HG03103 (cell line): ENCODE measurements at regions not wholly inside any gene's neighbourhood (a gene's known extent, or its start where the extent isn't known, plus 50 kb on each side); places are given as distances from the start of the nearest gene placed in this dataset.
"Not testable (repeated sequence)": the region's sequence is repeated elsewhere in the genome, so short reads cannot be mapped to it uniquely, and the experiment has no call there.

Experiments used
- ATAC-seq: cut with Tn5 transposase; IDR thresholded peaks from one replicate; pipeline ENCODE4 v1.9.1; 2021; ENCODE audit warnings: low read depth; ENCODE audit not compliant: unreplicated experiment

DNA sequence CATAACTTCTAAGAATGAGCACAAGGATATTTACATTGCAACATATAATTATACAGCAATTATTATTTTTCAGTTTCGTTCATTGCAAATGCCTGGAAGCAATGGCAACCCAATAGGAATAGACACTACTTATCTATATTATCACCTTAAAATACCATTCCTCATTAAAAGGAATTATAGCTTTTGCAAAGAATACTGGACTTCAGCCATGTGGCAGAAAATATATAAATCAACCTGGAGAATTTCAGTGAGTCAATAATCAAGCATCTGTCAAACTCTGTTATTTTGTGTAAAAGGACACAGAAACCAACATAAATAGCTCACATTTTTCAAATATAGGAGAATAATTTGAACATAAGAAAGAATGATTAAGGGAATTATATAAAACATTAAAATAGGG lies 96.1 kb upstream of the SEMA3C start:
- no peak for ATAC-seq

DNA sequence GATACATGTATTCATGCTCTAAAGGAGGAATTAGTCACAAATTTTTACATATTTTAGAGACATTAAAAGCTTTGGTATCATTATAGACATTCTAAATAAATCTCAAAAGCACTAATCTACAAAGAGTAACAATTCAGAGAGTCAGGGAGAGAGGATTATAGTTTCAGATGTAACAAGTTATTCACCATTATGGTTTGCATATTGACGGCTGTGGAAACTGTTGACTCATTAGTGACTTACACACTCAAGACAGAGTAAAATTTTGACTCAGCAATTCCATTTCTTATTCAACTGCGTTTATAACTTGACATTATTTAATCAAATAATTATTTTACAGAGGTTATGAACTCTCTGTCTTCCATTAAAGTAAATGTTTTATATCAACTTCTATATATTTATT lies 95.4 kb upstream of the SEMA3C start:
- ATAC-seq = no peak

DNA sequence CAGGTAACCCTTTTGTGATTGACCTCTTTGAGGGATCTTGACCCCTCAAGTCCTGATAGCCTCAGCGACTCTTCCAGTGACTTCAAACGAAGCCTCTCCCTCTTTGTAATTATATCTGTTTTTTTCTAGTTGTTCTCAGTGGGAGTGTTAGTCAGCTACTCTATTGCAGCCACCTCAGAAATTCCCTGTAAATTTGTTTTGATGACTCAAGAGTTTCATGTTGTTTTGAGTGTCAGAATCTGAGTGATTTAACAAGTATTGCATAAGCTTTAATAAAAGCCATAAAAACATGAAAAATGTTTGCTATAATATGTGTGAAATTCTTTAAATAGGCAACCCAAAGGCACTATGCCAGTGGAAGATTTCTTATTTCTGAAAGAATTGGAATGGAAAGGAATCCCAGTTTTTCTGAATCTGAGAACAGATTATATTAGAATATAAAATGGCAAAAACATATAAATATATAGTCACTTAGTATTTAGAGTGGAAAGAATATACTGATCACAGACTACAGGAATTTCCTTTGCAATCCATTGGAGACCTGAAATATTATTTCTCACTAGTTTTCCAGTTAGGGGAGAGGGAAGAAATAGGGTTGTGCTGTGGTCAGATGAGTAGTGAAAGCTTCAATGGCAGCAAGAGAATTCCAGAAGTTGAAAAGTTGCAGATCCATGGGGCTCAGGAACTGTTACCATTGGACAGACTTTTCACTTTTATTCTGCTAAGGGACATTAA lies 94.4 kb upstream of the SEMA3C start:
- ATAC-seq = no peak

DNA sequence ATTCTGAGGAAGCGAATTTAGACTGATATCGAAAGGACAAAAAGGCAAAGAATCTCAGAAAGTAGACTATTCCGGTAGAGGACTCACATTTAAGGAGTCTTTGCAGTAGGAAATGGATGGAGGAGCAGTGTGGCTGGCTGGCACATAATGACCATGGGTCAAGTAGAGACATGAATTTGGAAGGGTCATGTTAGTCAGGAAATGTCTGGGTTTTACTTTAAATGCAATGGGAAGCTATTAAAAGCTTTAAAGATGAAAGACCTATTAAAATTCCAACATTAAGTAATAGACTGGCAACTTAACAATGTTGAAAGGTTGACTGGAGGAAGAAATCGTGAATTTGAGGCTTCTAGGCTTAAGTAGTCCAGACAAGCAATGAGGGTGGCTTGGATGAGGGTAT lies 90.0 kb upstream of the SEMA3C start:
- ATAC-seq = no peak

DNA sequence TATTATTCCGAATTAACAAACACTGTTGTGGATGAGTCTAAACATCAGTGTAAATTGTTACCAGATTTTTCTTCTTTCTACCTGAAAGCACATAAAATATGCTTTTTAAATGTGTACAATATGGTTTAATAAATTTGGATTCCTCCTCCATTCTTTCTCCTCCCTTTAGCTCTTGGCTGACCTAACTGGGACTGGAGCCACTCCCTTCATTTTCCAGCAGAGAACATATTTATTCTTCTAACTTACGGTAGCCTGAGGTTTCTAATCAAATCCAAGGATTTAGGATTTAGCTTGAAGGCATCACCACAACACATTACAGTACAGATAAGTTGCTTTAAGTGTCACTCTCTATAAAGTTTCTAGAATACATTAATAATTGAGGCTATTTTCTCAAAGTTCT lies 88.2 kb upstream of the SEMA3C start:
- no peak for ATAC-seq

DNA sequence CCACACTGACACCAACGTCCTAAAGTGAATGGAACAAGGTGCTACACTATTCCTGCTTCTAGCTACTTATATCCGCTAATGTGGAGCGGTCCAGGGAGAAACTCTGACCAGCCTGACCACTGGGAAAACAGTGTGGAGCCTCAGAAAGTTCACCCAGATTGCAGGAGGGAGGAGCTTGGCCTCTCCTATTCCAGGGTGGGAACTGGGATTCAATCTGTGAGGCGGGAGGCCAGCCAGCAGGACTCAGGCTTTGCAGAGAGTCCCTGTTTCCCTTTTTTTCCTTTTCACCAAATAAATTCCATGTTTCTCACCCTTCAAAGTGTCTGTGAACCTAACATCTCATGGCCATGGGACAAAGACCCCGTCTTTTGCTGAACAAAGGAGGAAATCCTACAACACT lies 86.4 kb upstream of the SEMA3C start:
- no peak for ATAC-seq

DNA sequence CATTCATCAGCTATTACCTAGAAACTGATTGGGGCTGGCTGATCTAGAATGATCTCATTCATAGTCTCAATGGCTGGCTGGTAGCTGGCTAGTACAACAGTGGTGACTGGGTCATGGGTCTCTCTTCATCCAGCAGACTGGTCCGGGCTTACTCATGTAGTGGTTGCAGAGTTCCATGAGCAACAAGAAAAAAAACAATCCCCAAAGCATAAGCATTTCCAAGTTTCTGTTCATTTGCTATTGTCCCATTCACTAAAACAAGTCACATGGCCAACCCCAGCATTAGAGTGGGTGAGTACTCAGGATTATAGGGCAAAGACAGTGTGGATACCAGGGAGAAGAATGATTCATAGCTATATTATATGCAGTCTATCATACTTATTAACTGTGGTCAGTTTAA lies 85.2 kb upstream of the SEMA3C start:
- no peak for ATAC-seq

DNA sequence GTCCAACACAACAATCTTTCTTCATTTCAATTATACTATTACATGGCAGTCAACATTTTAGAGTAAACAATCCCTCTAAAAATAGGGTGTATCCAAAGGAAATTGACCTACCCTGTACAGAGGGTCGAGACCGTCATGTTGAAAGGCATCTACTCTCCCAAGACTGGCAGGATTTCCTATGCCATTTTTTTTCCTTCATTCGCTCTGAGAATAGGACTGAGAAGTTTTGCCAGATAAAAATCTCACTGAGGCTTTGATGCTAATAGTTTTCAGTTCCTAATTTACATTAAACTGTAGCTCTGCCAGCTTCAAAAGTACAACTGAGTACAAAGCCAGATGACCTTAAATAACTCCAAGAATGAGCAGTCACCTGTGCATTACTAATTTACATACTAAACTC lies 84.5 kb upstream of the SEMA3C start:
- ATAC-seq = no peak

DNA sequence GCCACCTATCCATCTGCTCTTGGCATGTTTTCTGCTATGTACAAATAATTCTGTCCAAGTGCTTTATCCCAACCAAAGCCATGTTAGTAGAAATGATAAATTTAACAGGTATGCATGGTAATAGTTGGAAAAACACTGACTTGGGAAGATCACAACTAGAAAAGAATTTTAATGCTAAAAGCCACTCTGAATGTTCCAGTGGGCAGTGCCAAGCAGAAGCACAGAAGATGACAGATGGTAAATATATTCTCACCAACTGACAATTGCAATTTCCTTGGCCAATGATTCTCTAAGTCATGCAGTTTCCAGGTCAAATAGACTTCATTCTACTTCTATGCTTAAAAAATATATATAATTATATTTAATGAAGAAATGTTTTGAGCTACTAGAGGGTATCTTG lies 83.6 kb upstream of the SEMA3C start:
- no peak for ATAC-seq

DNA sequence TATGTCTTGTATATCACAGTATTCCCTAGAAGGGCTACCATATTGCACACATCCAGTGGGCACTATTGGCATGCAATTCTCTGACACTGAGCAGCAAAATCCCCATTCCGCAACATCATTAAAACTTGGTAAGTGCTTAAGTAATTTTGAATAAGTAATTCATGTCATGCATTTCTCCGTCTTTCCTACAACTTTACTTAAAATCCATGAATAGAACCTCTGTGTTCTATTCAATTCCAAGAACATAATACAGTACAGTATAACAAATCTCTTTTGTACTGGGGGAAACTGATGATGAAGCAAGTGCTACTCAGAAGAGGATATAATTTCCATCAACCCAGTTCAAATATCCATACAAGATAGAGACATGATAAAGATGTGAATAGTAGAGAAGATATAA lies 80.9 kb upstream of the SEMA3C start:
- ATAC-seq = no peak

DNA sequence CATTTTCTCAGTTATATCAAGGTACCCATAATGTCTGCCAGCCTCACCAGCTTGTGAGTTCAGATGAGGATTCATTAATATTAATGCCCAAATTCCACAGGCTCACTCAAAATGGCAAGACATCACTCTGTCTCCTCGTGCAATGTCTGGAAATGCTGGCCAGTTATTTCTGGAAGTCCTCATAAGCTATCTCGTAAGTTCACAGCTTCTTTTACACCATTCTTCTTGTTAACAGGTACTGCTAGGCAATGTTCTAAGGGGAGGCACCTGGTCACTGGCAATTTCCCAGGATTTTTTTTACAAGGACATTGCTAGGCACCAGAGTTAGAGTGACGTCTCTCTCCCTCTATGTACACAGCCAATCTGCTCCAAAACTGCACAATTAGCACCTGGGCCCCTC lies 80.2 kb upstream of the SEMA3C start:
- ATAC-seq = no peak

DNA sequence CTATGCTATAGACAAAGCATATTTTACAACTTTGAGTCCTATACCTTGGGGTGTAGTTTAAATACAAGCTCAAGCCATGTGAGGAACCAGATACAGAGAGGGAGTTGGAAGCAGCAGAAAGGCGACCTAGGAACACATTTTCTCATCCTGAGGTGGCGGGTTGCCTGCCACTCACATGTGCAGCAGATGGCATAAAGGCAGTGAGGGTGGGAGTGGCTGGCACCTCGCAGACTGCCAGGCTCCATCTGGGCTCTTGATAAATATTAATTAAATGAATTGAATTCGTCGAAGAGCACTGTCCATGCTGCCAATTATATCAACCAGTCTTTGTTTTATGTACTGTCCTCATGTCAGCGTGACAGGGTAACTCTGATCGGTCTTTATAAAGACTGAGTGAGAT lies 79.0 kb upstream of the SEMA3C start:
- ATAC-seq = no peak

DNA sequence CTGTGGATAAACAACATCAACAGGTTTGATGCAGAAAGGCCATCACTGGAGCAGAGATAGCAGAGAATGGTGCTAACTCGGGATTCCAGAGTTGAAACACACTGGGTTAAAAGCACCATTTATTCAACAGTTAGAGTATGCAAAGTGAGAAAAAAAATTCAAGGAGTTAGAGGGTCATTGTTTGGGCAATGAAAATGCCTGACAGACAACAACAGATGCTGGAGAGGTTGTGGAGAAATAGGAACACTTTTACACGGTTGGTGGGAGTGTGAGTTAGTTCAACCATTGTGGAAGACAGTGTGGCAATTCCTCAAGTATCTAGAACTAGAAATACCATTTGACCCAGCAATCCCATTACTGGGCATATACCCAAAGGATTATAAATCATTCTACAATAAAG lies 77.4 kb upstream of the SEMA3C start:
- not testable (repeated sequence) for ATAC-seq

DNA sequence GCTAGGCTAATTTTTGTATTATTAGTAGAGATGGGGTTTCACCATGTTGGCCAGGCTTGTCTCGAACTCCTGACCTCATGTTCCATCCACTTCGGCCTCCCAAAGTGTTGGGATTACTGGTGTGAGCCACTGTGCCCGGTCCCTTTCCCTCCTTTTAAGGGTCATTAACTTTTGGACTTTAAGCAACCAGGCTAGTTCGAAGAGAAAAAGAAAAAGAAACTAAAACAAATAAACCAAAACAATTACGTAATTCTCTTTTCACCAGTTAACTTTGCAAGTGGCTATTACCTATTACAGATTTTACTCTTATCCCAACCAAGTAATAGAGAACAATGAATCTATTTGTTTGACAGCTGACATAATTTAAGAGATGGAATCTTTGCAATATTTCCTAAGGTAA lies 72.8 kb upstream of the SEMA3C start:
- ATAC-seq = no peak

DNA sequence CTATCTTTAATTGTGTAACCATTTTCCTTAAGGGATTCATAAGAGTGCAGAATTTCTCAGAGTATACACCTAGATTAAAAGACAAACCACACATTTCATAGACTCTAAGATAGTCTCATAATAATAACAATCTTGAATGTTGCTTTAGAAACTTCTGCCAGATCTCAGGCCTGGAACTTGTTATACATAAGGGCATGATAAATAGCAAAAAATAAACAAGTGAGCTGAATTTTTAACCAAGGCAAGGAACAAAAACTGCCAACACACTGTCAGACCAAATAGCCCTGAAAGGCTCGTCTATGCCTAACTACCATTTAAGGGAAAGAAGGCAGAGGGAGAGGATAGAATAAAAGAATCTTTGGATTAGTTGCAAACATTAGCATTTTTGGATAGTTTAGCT lies 65.8 kb upstream of the SEMA3C start:
- no peak for ATAC-seq

DNA sequence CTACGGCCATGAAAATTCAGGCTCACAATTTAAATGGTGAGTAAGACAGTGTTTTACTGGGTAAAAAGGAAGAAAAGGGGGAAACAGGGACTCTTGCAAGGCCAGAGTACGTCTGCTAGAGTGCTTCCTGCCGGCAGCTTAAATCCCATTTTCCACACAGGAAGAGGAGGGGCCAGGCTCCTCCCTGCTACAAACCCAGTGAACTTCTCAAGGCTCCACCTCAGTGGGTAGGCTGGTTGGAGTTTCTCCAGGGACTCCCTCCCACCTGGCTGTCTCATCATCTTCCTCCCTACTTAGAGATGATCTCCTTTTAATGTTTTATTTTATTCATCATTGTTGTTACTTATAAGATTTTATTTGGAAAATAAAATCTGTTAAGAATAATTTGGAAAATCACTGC lies 62.6 kb upstream of the SEMA3C start:
- ATAC-seq = no peak

DNA sequence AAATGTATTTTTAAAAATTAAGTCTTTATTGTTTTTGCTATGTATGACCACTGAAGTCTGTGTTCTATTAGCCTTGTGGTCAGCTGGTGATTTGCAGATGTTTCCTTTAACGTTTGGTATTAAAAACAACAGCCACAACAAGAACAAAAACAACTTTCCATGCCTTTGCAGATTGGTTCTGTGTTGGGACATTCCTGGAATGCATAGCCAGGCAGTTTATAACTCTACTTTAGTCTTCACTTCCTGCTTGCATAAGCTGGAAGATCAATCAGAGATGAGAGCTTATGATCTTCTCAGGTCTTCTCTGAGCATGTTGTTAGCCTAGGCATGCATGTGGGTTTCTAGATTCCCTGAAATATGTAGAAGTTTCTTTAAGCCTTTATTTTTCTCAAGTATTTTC lies 58.9 kb upstream of the SEMA3C start:
- ATAC-seq = no peak

DNA sequence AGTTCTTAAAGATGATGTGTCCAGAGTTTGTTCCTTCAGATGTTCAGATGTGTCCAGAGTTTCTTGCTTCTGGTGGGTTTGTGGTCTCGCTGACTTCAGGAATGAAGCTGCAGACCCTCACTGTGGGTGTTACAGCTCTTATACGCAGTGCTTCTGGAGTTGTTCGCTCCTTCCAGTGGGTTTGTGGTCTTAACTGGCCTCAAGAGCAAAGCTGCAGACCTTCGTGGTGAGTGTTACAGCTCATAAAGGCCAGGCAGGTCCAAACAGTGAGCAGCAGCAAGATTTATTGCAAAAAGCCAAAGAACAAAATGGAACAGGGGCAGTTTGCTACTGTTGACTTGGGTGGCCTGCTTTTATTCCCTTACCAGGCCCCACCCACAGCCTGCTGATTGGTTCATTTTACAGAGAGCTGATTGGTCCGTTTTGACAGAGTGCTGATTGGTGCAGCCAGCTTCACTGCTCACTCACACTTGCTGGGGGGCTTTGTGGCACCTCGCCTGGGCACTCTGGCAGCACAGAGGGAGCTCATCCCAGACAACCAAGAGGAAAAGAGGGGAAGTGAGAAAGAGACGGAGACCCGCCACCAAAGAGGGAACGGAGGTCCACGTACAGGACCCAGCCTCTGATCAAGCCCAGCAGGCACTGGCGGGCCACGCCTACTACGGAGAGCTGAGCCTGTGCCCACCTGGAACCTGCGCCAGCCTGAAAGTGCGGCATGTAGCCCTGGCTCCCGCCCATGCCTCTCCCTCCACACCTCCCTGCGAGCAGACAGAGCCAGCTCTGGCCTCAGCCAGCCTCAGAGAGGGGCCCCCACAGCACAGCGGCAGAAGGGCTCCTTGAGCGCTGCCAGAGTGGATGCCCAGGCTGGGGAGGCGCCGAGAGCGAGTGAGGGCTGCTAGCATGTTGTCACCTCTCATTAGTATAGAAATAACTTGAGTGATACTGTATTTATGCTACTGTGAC lies 55.8 kb upstream of the SEMA3C start:
- no peak for ATAC-seq

DNA sequence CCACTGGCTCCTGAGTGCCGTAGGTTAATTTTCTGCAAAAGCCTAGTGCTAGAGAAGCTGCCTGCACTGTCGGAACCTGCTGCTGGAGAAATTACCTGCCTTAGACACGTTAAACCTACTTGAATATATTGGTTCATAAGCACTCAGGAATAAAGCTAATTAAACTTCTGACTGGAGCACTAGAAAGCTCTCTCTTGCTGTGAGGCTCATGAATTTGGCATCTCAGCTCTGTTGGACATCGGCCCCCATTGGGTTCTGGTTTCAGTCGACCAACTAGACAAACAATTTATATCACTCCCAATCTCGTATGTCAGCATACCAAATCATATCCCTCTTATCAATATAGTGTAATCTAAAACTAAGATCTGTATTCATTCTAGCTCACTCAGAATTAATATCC lies 52.4 kb upstream of the SEMA3C start:
- no peak for ATAC-seq
